Heart right ventricle (tissue), 16 donors: ENCODE measurements at regions not wholly inside any gene's neighbourhood (a gene's known extent, or its start where the extent isn't known, plus 50 kb on each side); places are given as distances from the start of the nearest gene placed in this dataset.
"Not testable (repeated sequence)": the region's sequence is repeated elsewhere in the genome, so short reads cannot be mapped to it uniquely, and the experiment has no call there.

ENCODE experiments used
- ATAC-seq, 8 donors: fragments of 200-7000 bp; cut with Tn5 transposase; one replicate each; pipeline ENCODE4 v1.9.1; 2020; ENCODE audit warnings: mild to moderate bottlenecking in 8 of 8, moderate library complexity in 8 of 8, moderate number of reproducible peaks in 1 of 8
- DNase-seq, 2 donors: peaks; one replicate each; pipeline ENCODE4 v3.0.0-alpha.2; 2020
- H3K27ac ChIP-seq, 10 donors: fragments of 200-600 bp; sonication (generic) in 2 of 10; one replicate each; pipeline versions ENCODE4 v1.5.0 to v1.8.0; 2020 to 2022; ENCODE audit warnings: mild to moderate bottlenecking in 3 of 10
- H3K27me3 ChIP-seq, 7 donors: fragments of 200-600 bp; one replicate each; pipeline ENCODE4 v1.8.0; 2021 to 2022; ENCODE audit warnings: mild to moderate bottlenecking in 2 of 7
- H3K36me3 ChIP-seq, 9 donors: fragments of 200-600 bp; sonication (generic) in 1 of 9; one replicate each; pipeline versions ENCODE4 v1.5.0 to v1.8.0; 2020 to 2022; ENCODE audit warnings: mild to moderate bottlenecking in 2 of 9
- H3K4me1 ChIP-seq, 9 donors: fragments of 200-600 bp; sonication (generic) in 1 of 9; one replicate each; pipeline versions ENCODE4 v1.5.0 to v1.8.0; 2020 to 2022; ENCODE audit warnings: mild to moderate bottlenecking in 4 of 9
- H3K4me3 ChIP-seq, 10 donors: fragments of 200-600 bp; sonication (generic) in 2 of 10; one replicate each; pipeline versions ENCODE4 v1.5.0 to v1.8.0; 2020 to 2022; ENCODE audit warnings: mild to moderate bottlenecking in 7 of 10, moderate library complexity in 2 of 10
- H3K9me3 ChIP-seq, 11 donors: fragments of 200-600 bp in 10 of 11; sonication (generic) in 2 of 11; one replicate each; pipeline versions ENCODE4 v1.5.0 to v1.8.0; 2013 to 2022; ENCODE audit warnings: mild to moderate bottlenecking in 2 of 11, control low read depth in 1 of 11, moderate library complexity in 1 of 11
- WGBS, 2 donors: extraction: QIAGEN DNeasy Blood & Tissue Kit; methylation state at CpG; one replicate each; pipeline ENCODE4 v1.1.7; 2013; ENCODE audit warnings: inconsistent platforms in 1 of 2; 5-methylcytosine and 5-hydroxymethylcytosine counted together
- intact Hi-C, 10 donors: fragments of 100-400 bp; cut with DNase I; formaldehyde crosslinking; loops; one replicate each; pipeline versions ENCODE4 v1.11.1 to v1.14.2; 2022
- TF ChIP-seq, protein P1 (sequence below), 9 donors: fragments of 200-600 bp; sonication (generic) in 2 of 9; IDR thresholded peaks; one replicate each; pipeline versions ENCODE4 v1.5.0 to v1.8.0; 2021 to 2022; ENCODE audit warnings: antibody characterized with exemption in 9 of 9, mild to moderate bottlenecking in 5 of 9, moderate library complexity in 1 of 9
- donor health status: Arrhythmogenic right ventricular cardiomyopathy.
- donor health status: ischemic (EF 13 %, LVEDD 7.1; RV severe dilation, severe dysfunction).
- donor health status: healthy with polysubstance abuse.
- donor health status: DM: no; HTN: yes; CAD: no.
- donor health status: DM: no; HTN: no; CAD: no.
- donor health status: ischemic (EF 25% LVEDD 6.9; RV normal size, moderate dysfunction).
- donor health status: ischemic (EF 25% LVEDD 5.7; RV mildly dilated, moderate dysfunction).
- donor health status: healthy.
- donor health status: DM: yes; HTN: yes; CAD: no.
- donor health status: Ischemic cardiomyopathy.
- donor health status: ischemic (EF 35%, LVEDD 5.7; RV mildly dilated, moderate dysfunction).
- donor health status: nonischemic (EF 11% LVEDD 7.7; RV severe dilation, severe dysfunction).
- donor health status: DM: yes; HTN: yes; CAD: no.
- donor health status: PGD.
- donor health status: ischemic (EF 29% LVEDD 5.4; RV normal size, mild dysfunction).
- donor health status: nonischemic (EF 23%, LVEDD 6.1; RV moderate dilation, normal function).

DNA sequence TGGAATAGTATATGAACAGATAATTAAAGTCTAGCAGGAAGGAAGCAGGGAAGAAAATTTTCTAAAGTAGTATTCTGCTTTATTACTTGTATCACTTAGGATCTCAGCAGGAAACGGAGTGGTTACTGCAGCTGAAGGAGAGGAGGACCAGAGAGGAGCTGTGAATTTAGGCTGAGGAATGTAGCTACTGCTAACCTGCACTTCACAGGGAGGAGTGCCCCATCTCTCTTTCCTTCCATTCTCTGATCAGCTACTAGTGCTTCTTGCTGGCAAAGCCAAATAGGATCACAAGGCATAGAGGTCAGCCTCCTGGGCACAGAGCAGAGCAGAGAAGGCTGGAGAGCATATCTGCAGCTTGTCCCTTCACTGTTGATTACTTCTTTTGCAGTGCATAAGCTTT lies 205.3 kb upstream of the ASCC3 start:
- DNase-seq = no peak
- intact Hi-C loops = no loop called here
- WGBS, 2 donors = 12 to 31% methylated on average over 1 of the region's 1 CpG

GRCh38 chr6:101088594-101088993 lies 207.5 kb upstream of the ASCC3 start:
- TF ChIP-seq, protein P1, sequence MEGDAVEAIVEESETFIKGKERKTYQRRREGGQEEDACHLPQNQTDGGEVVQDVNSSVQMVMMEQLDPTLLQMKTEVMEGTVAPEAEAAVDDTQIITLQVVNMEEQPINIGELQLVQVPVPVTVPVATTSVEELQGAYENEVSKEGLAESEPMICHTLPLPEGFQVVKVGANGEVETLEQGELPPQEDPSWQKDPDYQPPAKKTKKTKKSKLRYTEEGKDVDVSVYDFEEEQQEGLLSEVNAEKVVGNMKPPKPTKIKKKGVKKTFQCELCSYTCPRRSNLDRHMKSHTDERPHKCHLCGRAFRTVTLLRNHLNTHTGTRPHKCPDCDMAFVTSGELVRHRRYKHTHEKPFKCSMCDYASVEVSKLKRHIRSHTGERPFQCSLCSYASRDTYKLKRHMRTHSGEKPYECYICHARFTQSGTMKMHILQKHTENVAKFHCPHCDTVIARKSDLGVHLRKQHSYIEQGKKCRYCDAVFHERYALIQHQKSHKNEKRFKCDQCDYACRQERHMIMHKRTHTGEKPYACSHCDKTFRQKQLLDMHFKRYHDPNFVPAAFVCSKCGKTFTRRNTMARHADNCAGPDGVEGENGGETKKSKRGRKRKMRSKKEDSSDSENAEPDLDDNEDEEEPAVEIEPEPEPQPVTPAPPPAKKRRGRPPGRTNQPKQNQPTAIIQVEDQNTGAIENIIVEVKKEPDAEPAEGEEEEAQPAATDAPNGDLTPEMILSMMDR (IDR thresholded peaks at IDR 0.05) = no peak
- intact Hi-C loops = no loop called here
- 71 to 73% methylated on average over 2 of the region's 2 CpGs for WGBS, 2 donors
- no peaks in the 10 kb centered on the region for H3K27me3 ChIP-seq
- H3K9me3 ChIP-seq = peaks cover 0 to 32% (median 12%) of the 10 kb centered on the region in 11 donors
- H3K4me1 ChIP-seq = no peaks in the 10 kb centered on the region
- H3K27ac ChIP-seq = no peak overlapping the region
- H3K36me3 ChIP-seq = no peaks in the 10 kb centered on the region
- ATAC-seq = no peak
- DNase-seq = no peak
- no peak overlapping the region for H3K4me3 ChIP-seq

More for the DNA sequence above, 205.3 kb upstream of the ASCC3 start:
- H3K27ac ChIP-seq = no peak overlapping the region
- no peak overlapping the region for H3K4me3 ChIP-seq
- no peaks in the 10 kb centered on the region for H3K36me3 ChIP-seq
- no peaks in the 10 kb centered on the region for H3K27me3 ChIP-seq
- TF ChIP-seq, protein P1 (IDR thresholded peaks at IDR 0.05) = no peak
- no peaks in the 10 kb centered on the region for H3K4me1 ChIP-seq
- ATAC-seq = no peak
- H3K9me3 ChIP-seq = peaks cover 0 to 24% (median 11%) of the 10 kb centered on the region in 11 donors

DNA sequence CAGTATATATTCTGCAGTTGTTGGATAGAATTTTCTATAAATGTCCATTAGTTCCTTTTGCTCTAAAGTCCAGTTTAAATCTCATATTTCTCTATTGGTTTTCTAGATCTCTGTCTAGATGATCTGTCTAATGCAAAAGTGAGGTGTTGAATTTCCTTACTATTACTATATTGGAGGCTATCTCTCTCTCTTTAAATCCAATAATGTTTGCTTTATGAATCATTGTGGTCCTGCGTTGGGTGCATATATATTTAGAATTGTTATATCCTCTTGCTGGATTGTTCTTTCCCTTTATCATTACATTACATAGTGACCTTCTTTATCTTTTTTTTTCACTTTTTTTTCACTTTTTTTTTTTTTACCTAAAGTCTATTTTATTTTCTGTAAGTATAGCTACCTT lies 208.5 kb upstream of the ASCC3 start:
- H3K4me3 ChIP-seq = no peak overlapping the region
- TF ChIP-seq, protein P1 (IDR thresholded peaks at IDR 0.05) = no peak
- 75 to 91% methylated on average over 1 of the region's 1 CpG for WGBS, 2 donors
- no peaks in the 10 kb centered on the region for H3K36me3 ChIP-seq
- DNase-seq = no peak
- no peaks in the 10 kb centered on the region for H3K27me3 ChIP-seq
- H3K4me1 ChIP-seq = no peaks in the 10 kb centered on the region
- H3K9me3 ChIP-seq = peaks cover 0 to 32% (median 12%) of the 10 kb centered on the region in 11 donors
- intact Hi-C loops = no loop called here
- ATAC-seq = no peak
- no peak overlapping the region for H3K27ac ChIP-seq

- no peak for DNase-seq
- no peaks in the 10 kb centered on the region for H3K4me1 ChIP-seq
These were observed 209.2 kb upstream of the ASCC3 start for GRCh38 chr6:101090281-101090680.

GRCh38 chr6:101098605-101099004 lies 217.5 kb upstream of the ASCC3 start:
- H3K27me3 ChIP-seq, H3K4me1 ChIP-seq, ATAC-seq, intact Hi-C loops, H3K4me3 ChIP-seq, H3K36me3 ChIP-seq, H3K27ac ChIP-seq, DNase-seq: not testable (repeated sequence)
- H3K9me3 ChIP-seq = peaks cover 0 to 20% (median 0%) of the 10 kb centered on the region in 11 donors

More at GRCh38 chr6:101090281-101090680, 209.2 kb upstream of the ASCC3 start:
- Histone ChIP-seq H3K27ac (no peak overlapping the region), H3K36me3 (no peaks in the 10 kb centered on the region), H3K27me3 (no peaks in the 10 kb centered on the region), H3K9me3 (peaks cover 0 to 32% (median 12%) of the 10 kb centered on the region in 11 donors), H3K4me3 (no peak overlapping the region)
- TF ChIP-seq, protein P1 (IDR thresholded peaks at IDR 0.05) = no peak
- ATAC-seq = no peak
- intact Hi-C loops = no loop called here
